ENCODE measurements at regions not wholly inside any gene's neighbourhood (a gene's known extent, or its start where the extent isn't known, plus 50 kb on each side); places are given as distances from the start of the nearest gene placed in this dataset.

DNA sequence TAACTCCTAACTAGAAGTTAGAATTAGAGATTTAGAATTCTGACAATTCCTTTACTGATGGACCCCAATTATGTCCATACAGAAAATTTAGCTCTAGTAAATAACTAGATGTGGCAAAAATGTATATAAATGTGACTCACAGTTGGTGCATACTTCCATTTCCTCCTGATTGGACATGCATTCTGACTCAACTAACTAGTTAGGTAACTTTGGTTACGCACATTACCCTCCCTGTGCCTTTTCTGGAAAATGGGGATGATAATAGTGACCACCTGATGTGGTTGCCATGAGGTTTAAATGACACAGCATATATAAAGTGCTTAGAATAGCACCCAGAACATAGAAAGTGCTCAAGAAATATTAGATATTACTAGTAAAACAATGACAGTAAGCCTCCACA, 550.0 kb upstream of the SALL1 start:
- TF ChIP-seq EZH2 (IDR thresholded peaks at IDR 0.05; ENCODE audit: borderline replicate concordance) = no peak
- TF ChIP-seq CTCF (IDR thresholded peaks at IDR 0.05; ENCODE audit: poor library complexity) = no peak
